ENCODE measurements at regions not wholly inside any gene's neighbourhood (a gene's known extent, or its start where the extent isn't known, plus 50 kb on each side); places are given as distances from the start of the nearest gene placed in this dataset.
"Not testable (repeated sequence)": the region's sequence is repeated elsewhere in the genome, so short reads cannot be mapped to it uniquely, and the experiment has no call there.

DNA sequence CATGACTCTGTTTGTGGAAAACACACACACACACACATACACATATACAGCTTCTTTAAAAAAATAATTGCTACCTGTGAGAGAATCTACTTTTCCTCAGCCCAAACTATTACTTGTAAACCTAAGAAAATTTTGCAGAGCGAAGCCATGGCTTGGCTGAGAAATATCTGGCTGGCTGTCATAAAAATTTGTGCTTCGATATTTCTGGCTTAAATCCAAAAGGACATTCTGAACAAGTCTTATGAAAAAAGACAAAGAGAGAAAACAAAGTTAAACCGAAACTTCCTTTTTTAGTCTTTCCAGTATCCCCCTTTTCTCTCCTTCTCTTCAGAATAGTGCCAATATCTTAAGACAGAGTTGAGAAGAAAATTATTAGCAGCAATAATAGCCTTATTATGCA lies 2048.0 kb downstream of the SUCLG1 start:
- no peak for DNase-seq

DNA sequence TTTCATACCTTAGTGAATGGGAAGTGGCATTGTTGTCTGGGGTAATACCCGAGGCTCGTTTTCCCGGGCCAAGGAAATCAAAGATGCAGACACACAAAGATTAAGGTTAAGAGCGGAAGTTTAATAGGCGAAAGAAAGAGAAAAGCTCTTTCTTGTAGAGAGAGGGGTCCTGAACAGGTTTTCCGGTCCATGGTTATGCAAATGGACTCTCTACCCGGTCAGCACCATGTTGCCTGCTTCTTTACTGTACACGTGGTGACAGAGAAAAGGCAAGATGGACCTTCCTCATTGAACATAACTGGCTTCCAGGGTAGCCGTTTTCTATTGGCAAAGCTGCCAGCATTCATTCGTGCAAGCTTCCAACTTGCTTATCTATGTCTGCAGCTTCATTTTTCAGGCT lies 2063.5 kb downstream of the SUCLG1 start:
- DNase-seq: no peak

DNA sequence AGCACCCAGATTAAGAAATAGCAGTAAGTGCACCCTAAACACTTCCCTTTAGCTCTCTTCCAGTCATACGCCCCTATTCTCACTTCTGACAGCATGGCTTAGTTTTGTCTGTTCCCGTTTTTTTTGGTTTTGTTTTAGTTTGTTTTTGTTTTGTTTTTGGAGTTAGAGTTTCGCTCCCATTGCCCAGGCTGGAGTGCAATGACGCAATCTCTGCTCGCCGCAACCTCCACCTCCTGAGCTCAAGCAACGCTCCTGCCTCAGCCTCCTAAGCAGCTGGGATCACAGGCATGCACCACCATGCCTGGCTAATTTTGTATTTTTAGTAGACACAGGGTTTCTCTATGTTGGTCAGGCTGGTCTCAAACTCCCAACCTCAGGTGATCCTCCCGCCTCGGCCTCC lies 2067.7 kb downstream of the SUCLG1 start:
- DNase-seq: no peak

DNA sequence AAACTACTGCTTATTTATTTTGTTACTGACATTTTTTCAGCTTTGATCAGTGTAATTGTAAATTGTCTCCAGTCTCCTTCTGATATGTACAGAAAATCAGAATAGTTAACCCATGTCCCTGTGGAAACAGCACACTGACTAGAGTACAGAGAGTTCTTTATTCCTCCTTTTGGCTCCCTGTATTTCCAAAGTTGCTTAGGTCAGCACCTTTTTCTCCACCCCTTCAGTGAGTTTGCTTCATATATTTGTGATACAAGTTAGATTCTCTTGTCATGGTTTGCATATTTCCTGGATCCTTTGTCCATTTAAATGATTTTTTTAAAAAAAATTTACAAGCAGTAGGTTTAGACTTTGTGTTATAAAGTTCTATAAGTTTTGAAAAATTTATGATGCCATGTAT lies 2051.1 kb upstream of the LRRTM1 start:
- no peak for DNase-seq

DNA sequence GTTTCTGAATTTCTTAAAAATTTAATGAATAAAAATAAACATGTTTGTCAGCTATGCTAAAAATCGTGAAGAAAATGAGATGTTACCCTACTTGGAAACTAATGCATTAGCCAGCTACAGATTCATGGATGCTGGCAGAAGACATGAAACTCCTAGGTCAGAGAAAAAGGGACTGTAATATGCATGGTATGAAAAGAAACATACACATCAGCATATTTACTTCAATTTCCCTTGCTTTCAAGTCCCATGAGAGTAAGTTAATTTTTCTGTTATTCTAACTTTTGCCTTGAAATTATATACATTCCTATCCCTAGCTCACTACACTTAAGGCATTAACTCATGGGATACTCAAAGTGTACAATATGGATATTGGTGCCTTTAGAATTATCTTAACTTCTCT lies 2041.4 kb upstream of the LRRTM1 start:
- no peak for DNase-seq

DNA sequence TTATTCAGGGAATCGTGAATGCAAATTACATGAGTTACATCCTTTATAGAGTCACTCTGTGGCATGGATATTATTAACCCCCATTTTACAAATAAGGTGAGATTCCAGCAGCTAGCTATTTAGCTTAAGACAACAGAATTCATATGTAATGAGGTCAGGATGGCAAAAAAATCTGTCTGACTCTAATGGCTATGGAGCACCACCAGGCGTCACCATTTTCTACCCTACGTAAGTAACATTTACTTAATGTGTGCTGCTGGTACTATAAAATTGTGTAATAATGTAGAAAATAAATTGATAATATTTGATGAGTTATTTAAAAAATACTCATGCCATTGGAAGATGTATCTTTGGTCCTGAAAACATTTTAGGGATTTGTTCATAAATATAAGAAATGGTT lies 2040.1 kb upstream of the LRRTM1 start:
- no peak for DNase-seq

DNA sequence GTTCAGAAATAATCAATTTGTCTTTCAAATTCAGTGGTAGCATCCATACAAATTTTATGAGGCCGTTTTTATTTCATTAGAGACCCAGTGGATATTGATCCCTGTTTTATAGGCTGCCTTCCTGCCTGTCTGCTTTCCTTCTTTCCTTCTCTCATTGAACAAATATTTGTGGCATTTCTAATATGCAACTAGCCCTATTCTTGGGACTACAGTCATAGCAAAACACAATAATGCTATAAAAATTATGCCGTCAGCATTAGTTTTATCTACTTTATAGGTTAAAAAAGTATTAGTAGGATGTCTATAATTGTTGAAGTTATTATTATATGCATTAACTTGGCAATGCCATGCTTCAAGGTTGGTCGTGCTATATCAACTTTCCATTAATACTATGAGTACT lies 2037.8 kb upstream of the LRRTM1 start:
- DNase-seq: no peak

DNA sequence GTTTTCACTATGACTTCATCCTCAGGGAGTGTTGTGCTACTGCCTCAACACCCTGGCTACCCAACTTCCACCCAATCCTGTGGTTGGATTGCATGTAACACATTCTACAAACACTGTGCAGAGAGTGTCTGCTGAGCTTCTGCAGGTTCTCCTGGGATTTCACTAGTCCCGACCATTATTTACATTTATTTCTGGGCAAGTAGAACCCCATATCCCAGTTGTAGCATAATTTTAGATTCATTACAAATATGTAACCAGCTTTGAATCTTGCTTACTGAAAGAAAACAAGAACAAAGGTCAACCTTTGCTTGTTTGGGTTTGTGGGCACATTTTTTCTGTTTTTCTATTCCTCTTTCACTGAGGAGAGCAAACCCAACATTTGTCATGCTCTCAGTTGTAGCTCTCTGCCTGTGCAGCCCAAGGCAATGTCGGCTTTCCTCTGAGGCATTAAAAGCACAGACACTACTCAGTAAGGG lies 2036.1 kb upstream of the LRRTM1 start:
- DNase-seq: no peak

DNA sequence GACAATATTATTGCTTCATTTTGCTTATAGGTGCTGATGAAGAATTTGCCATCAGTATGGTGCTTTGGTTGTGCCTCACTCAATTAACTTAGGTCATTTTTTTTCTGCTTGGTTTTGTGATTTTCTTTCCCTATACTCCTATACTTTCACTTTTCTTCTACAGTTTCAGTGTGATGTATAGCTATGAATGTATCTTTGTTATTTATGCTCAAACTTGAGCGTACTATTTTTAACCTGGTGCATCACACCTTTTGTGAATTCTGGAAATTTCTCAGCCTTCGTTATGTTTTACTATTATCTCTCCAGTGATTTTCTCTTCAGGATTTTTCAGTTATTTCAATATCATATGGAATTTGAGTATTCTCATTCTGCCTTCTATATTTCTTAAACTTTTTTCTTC lies 2035.3 kb upstream of the LRRTM1 start:
- no peak for DNase-seq

DNA sequence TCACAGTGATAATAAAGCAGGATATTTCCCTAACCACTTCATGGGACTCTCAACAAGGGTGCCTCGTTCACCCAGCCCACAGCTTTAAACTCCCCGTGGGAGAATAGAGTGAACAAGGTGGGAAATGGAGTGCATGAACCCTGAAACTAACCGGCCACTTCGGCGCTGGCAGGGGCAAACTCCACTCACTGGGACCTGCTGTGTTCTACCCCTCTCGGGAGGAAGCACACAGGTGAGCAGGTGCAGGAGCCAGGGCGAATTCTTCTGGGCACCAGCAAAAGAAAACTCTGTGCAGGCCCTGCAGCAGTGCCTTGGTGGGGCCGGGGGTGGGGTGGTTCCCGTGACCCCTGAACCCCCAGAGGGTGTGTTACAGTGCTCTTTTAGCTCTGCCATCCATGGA lies 2029.1 kb upstream of the LRRTM1 start:
- no peak for DNase-seq

DNA sequence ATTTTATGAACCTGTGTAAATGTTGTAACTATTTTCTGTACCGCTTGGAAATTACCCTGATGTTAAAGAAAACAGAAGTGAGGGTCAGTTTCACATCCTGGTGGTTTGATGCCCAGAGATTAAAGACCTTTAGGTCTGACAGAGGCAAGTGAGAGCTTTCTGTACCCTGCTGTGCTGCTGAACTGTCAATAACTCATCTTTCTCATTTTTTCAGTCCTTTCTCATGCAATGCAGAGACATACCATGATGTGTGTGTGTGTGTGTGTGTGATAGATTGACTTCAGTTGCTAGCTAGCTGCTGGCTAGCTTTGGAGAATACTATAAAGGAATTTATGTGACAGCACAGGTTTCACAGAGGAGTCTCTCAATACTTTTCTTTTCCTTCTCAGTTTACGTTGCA lies 2025.6 kb upstream of the LRRTM1 start:
- DNase-seq: no peak

DNA sequence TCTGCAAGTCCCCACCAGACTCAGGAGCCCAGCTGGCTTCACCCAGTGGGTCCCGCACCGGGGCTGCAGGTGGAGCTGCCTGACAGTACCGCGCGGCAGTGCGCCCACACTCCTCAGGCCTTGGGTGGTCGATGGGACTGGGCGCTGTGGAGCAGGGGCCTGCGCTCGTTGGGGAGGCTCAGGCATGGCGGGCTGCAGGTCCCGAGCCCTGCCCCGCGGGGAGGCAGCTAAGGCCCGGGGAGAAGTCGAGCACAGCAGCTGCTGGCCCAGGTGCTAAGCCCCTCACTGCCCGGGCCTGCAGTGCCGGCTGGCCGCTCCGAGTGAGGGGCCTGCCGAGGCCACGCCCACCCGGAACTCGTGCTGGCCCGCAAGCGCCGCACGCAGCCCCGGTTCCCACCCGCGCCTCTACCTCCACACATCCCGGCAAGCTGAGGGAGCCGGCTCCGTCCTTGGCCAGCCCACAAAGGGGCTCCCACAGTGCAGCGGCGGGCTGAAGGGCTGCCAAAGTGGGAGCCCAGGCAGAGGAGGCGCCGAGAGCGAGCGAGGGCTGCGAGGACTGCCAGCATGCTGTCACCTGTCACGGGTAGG lies 2021.7 kb upstream of the LRRTM1 start:
- not testable (repeated sequence) for DNase-seq

DNA sequence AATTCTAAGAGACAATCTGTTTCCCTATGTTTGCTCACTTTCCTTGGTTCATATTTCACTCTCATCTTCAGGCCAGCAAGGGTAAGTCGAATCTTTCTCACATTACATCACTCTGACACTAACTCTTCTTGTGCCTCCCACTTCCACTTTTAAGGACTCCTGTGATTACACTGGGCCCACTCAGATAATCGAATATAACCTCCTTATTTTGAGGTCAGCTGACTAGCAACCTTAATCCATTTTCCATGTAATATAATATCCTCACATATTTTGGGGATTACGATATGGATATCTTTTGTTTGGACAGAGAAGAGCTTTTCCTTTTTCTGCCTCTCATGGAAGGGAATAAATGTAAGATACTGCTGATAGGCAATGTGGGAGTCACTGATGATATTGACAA lies 2015.7 kb upstream of the LRRTM1 start:
- DNase-seq: no peak

DNA sequence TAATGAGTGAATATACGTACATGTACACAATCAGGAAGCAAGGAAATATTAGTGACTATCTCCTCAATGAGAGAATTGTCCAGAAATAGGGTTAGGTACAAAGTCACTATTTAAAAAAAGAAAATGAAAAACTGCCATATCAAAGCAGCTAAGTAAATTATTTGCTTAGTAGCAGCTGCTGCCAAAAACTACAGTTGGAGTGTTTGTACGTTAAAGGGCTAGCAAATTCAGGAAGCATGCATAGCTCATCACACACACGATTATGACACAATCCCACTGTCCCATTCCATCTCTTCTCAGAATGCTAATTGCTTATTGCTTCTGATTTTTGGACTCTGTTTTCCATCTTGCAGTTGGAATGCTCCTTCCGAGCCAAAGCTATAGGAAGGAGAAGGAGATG lies 2012.5 kb upstream of the LRRTM1 start:
- no peak for DNase-seq

DNA sequence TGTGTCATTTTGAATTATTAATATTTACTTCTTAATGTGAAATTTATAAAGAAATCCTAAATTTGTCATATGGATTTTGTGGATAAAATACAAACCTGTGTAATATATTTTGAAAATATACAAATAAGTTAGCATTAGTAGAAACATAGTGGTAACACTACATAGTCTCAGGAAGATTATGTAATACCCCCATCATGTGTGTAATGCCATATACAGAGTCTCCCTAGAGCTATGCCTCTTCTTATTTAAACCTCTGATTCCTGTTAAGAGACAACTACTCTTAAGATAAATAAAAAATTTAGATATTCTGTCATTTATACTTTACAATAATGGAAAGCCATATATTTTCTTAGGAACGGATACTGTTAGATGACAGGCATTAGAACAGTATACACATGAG lies 2012.0 kb upstream of the LRRTM1 start:
- DNase-seq: no peak

DNA sequence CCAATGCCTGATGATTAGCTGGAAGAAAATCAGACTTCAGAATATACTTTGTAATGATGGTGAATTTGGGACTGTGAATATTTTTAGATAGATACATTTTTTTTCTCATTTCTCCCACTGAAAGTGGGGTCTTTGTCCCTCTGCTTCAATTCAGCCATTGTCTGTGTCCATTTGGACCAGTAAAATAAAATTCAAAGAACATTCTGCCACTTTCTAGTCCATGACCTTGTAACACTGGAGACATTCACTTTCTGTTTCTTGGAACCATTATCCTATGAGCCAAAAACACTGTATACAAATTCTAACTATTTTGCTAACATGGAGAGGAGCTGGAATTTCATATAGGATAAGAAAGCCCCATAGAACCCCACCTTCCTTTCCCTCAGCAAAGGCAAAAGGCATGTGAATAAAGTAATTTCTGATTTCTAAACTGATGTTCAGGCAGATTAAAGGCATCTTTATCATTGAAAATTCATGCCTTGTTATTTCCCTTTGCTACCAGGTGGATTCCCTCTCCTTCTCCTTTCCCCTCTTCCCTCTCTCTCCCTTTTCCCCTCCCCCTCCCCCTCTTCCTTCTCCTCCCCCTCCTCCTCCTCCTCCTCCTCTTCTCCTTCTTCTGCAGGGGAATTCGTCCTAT lies 2010.4 kb upstream of the LRRTM1 start:
- no peak for DNase-seq

DNA sequence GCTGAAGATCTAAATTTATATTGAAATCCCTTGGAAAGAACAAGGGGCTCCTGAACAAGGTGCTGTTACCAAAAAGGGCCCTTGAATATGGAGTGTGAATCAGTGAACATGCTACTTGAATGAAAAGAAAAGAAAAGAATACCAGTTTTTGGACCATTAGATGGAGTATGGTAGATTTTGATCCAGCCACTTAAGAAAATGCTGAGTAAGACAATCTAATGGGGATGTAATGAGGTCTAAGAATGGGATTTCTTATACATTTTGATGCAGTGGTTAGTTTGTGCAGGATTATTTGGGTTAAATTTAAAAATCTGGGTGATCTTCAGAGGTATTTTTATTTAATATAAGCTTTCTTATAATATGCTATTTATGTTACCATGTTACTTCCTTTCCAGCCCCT lies 2003.0 kb upstream of the LRRTM1 start:
- no peak for DNase-seq

DNA sequence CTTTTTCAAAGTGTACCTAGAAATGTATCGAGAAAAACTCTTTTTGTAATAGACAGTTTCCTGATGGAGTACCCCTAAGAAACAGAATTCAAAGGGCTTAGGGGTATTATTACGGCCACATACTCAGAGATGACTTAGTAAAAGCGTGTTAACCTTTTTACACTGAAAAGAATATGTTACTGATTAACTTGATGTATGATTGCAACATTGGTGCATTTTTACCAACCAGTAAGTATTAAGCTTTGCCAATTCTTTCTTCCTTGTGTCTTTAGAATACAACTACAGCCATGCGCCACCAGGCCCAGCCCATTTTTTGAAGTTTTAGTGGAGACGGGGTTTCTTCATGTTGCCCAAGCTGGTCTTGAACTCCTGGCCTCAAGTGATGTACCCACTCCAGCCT lies 1997.0 kb upstream of the LRRTM1 start:
- DNase-seq: no peak

DNA sequence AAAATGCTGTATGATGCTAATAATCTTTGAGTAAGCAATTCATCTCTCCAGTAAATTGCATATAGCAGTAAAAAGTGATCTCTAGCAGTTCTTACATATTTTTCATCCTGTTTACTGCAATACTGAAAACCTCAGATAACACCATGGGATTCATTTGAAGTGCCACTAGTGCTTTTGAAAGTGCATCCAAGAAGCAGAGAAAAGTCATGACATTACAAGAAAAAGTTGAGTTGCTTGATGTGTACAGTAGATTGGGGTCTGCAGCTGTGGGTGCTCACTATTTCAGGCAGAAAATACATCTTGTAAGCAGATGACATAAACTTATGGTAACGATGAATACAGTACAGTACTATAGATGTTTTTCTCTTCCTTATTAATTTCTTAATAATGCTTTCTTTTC lies 1984.9 kb upstream of the LRRTM1 start:
- no peak for DNase-seq

DNA sequence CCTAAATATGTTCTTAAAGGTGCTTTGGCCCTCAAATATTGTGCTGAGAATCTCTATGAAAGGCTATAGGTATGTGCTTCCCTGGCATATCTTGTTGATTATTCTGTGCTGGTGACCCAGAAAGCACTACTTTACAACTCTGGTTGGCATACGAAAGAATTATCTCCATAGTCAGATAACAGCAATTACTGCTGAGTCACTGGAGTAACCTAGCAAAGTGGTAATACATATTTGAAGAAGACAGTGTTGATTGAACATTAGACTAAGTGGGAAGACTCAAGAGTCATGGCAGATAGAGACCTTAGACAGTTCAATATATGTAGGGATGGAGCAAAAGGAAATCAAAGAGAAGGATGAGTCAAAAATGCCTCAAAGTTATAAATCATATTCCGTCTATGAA lies 1978.5 kb upstream of the LRRTM1 start:
- no peak for DNase-seq

DNA sequence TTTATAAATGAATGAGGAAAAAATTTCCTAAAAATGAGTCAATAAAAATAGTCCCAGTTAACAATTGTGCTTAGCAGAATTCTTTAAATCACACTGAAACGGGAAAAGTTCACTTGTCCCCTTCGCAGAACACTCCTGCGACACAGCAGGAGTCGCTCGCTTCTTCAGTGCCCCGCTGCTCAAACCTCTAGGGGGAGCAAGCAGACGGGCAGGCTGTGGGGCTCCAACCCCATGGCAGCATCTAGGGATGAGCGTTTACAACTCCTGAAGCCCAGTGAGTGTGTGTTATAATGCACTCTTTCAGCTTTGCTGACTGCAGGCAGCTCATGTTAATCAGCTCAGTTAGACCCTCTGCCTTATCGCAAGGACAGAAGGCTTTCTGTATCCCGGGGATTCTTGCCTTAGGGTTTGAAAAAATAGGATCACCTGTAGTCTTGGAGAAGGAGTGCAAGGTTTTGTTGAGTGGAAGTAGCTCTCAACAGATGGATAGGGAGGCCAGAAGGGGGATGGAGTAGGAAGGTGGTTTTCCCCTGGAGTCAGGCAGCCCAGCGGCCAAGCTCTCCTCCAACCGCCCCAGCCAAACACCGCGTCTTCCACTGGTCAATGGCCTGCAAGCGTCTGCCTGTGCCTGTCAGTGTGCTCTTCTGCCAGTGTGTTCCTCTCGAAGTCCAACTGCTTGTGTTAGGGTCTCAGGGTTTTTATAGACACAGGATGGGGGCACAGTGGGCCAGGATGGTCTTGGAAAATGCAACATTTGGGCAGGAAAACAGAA lies 1977.7 kb upstream of the LRRTM1 start:
- no peak for DNase-seq

DNA sequence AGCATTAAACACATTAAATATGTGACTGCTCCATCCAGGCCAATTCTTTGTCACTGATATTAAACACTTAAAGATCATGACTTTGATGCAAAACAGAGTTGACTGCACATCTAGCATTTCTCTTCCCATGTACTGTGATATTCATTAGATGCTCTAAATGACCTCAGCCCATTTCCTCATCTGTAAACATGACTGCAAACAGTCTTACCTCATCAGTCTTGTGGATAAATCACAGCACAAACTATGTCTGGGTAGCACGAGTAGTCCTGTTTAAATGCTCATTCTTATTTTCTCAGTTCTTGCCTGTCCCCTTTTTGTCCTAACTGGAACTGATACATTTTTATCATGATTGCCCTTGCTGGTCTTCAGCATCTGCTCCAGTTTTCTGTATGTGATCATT lies 1974.8 kb upstream of the LRRTM1 start:
- DNase-seq: no peak

DNA sequence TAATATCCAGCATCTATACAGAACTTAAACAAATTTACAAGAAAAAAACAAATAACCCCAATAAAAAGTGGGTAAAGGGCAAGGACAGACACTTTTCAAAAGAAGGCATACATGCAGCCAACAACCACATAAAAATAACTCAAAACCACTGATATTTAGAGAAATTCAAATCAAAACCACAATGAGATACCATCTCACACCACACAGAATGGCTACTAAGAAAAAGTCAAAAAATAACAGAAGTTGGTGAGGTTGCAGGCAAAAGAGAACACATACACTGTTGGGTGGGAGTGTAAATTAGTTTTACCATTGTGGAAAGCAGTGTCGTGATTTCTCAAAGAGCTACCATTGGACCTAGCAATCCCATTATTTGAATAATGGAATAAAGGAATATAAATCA lies 1973.9 kb upstream of the LRRTM1 start:
- DNase-seq: no peak

DNA sequence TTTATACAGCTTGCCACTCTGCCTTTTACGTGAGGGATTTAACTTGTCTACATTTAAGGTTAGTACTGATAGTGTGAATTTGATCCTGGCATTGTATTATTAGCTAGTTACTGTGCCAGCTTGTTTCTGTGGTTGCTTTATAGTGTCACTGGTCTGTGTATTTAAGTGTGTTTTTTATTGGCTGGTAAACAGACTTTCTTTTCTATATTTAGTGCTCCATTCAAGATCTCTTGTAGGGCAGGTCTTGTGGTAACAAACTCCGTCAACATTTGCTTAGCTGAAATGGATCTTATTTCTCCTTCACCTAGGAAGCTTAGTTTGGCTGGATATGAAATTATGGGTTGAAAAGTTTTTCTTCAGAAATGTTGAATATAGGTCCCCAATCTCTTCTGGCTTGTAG lies 1971.0 kb upstream of the LRRTM1 start:
- no peak for DNase-seq

All from hindlimb muscle (tissue), 1 donor.